GM21723 (cell line): ENCODE measurements at regions not wholly inside any gene's neighbourhood (a gene's known extent, or its start where the extent isn't known, plus 50 kb on each side); places are given as distances from the start of the nearest gene placed in this dataset.

Experiments used
- ATAC-seq: cut with Tn5 transposase; IDR thresholded peaks from one replicate; pipeline ENCODE4 v1.9.1; 2021; ENCODE audit warnings: mild to moderate bottlenecking, moderate library complexity; ENCODE audit not compliant: unreplicated experiment

GRCh38 chr18:10207682-10208345, 246.6 kb upstream of the APCDD1 start:
- no peak for ATAC-seq

GRCh38 chr18:10209302-10209701, 245.1 kb upstream of the APCDD1 start:
- no peak for ATAC-seq

GRCh38 chr18:10210057-10210633, 244.3 kb upstream of the APCDD1 start:
- no peak for ATAC-seq

GRCh38 chr18:10213526-10213925, 240.9 kb upstream of the APCDD1 start:
- peak; percentile 98 for ATAC-seq

- no peak for ATAC-seq
Observed at GRCh38 chr18:10215446-10215845, 239.0 kb upstream of the APCDD1 start.

GRCh38 chr18:10216791-10217190, 237.6 kb upstream of the APCDD1 start:
- ATAC-seq: no peak

GRCh38 chr18:10217211-10217610, 237.2 kb upstream of the APCDD1 start:
- ATAC-seq: no peak

- no peak for ATAC-seq
Observed at GRCh38 chr18:10225300-10225699, 229.1 kb upstream of the APCDD1 start.

- ATAC-seq: no peak
Observed at GRCh38 chr18:10226971-10227370, 227.5 kb upstream of the APCDD1 start.

- no peak for ATAC-seq
Observed at GRCh38 chr18:10228326-10228725, 226.1 kb upstream of the APCDD1 start.

GRCh38 chr18:10229458-10229857, 225.0 kb upstream of the APCDD1 start:
- no peak for ATAC-seq

- no peak for ATAC-seq
Observed at GRCh38 chr18:10230072-10230471, 224.4 kb upstream of the APCDD1 start.

- no peak for ATAC-seq
Observed at GRCh38 chr18:10231220-10231619, 223.2 kb upstream of the APCDD1 start.

GRCh38 chr18:10232062-10232461, 222.4 kb upstream of the APCDD1 start:
- no peak for ATAC-seq

GRCh38 chr18:10233082-10233875, 221.2 kb upstream of the APCDD1 start:
- no peak for ATAC-seq

- no peak for ATAC-seq
Observed at GRCh38 chr18:10234281-10234680, 220.2 kb upstream of the APCDD1 start.

GRCh38 chr18:10234912-10235660, 219.3 kb upstream of the APCDD1 start:
- ATAC-seq: no peak

GRCh38 chr18:10235661-10235952, 218.8 kb upstream of the APCDD1 start:
- ATAC-seq: no peak

GRCh38 chr18:10239103-10239502, 215.3 kb upstream of the APCDD1 start:
- no peak for ATAC-seq

GRCh38 chr18:10239991-10240634, 214.3 kb upstream of the APCDD1 start:
- ATAC-seq: no peak

GRCh38 chr18:10240973-10241372, 213.5 kb upstream of the APCDD1 start:
- no peak for ATAC-seq
